ENCODE measurements at regions not wholly inside any gene's neighbourhood (a gene's known extent, or its start where the extent isn't known, plus 50 kb on each side); places are given as distances from the start of the nearest gene placed in this dataset.

GRCh38 chr13:76552041-76552772 lies 334.0 kb downstream of the KCTD12 start:
- no peak for TF ChIP-seq EZH2 (IDR thresholded peaks at IDR 0.05; ENCODE audit: insufficient read depth, poor library complexity, severe bottlenecking)
- TF ChIP-seq EZH2phosphoT487 (IDR thresholded peaks at IDR 0.05; ENCODE audit: insufficient read depth, low read depth): no peak
